GM18508 (cell line): ENCODE measurements at regions not wholly inside any gene's neighbourhood (a gene's known extent, or its start where the extent isn't known, plus 50 kb on each side); places are given as distances from the start of the nearest gene placed in this dataset.
A peak's percentile ranks its signal among the peaks of the same experiment; 100 is the strongest.

Experiments
- ATAC-seq: cut with Tn5 transposase; IDR thresholded peaks from one replicate; pipeline ENCODE4 v1.9.1; 2021; ENCODE audit warnings: moderate number of reproducible peaks; ENCODE audit not compliant: insufficient read depth, unreplicated experiment

DNA sequence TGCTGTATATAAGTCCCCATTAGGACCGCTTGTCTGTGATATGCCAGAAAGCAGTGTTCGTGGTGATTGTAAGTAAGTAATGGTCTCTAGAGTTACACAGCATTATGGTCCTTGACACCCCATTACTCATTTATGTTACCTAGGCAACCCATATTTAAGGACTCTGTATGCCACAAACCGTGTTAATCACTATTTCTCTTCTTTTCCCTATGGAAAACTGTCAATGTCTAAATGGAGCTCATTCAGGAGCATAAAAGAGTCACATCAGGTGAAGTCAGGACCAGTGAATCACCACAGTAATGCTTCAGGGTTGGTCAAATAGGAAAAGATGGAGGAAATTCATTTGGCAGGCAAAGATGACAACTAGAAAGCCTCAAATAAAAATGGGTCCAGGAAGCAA, 146.6 kb upstream of the PEX5L start:
- no peak for ATAC-seq

DNA sequence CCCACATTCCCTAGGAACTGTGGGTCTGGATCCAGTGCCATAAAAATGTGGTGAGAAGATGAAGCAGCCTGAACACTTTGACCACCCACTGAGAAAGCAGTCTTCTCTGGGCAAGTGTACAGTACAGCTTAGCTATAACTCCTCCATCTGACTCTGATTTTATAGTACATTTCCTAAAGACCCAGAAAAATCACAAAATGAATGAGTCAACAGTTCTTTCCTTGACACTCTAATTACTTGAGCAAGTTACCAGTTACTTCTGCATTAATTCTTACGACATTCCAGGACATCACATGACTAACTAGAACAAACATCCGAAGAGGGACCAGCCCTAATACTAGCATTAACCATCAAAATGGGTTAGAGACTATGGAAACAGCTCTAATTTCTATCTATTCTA, 148.1 kb upstream of the PEX5L start:
- no peak for ATAC-seq

DNA sequence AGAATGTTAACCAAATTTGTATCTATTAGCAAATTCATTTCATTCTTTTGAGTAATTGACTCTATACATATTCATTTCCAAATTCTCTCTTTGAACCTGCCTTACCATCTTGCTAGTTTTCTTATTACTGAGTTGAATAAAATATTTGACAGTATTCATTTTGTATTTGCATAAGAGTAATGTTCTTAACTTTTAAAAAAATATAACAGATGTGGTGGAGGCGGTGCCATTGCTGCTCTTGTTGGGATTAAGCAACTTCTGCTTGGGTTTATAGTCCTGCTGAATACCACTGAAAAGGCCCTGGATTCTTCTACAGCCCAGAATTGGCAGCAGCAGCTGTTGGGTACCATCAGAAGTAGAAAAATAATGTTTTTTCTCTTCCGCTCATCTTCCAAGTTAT, 148.9 kb upstream of the PEX5L start:
- ATAC-seq: no peak

DNA sequence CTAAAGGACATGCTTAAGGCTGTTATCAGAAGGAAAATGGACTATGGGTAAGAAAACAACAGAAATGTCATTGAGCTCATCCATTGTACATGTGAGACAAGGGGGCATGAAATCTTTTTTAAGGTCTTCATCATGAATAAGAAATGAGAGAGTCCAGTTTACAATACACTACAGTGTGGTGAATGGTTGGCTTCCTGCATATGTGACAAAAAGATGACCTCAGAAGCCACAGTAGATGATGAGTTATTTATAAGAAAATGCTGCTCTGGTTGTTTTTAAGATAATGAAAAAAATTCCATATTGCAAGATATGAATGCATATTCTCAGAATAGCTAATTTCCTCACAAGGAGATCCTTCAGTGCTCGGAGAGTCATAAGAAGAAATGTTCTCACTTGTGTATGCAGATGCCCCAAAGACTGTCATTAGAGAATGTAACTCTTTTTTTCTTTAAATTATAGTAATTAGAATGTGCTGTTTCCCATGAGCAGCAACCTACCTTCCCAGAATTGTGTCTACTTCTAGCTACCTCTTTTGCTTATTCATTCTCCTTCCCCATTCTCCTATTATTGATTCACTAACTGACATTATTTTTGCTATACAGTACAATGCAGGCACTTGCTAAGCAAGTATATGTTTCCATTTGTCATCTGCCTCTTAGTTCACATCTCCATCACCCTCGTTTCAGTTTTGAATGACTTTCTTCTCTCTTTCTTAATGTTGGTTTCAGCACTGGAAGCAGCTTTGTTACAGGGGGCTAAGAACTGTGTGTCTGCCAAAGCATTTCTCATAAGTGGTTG, 152.0 kb upstream of the PEX5L start:
- no peak for ATAC-seq

DNA sequence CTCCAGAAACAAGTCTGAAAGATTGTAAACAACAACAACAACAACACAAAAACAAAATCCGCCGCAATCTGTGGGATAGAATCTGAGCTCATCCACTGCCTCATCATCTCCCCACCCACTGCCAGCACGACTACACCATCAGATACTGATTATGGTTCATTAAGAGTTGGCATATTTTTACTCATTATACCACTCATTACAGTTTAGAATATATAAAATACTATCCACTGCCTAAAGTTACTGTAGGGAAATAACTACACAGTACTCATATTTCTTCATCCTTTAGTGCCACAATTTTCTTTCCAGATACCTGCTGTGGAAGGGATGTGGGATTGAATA, 152.5 kb upstream of the PEX5L start:
- no peak for ATAC-seq

DNA sequence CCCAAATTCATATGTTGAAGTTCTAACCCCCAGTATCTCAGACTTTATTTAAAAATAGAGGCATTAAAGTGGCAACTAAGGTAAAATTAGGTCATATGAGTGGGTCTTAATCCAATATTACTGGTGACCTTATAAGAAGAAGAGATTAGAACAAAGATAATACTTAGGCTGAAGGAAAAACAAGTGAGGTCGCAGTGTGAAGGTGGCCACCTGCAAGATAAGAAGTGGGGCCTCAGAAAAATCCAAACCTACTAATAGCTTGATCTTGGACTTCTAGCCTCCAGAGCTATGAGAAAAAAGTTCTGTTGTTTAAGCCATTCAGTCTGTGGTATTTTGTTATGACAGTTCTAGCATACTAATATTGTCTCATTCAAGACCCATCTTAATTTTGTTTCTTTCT, 159.9 kb upstream of the PEX5L start:
- ATAC-seq: no peak

DNA sequence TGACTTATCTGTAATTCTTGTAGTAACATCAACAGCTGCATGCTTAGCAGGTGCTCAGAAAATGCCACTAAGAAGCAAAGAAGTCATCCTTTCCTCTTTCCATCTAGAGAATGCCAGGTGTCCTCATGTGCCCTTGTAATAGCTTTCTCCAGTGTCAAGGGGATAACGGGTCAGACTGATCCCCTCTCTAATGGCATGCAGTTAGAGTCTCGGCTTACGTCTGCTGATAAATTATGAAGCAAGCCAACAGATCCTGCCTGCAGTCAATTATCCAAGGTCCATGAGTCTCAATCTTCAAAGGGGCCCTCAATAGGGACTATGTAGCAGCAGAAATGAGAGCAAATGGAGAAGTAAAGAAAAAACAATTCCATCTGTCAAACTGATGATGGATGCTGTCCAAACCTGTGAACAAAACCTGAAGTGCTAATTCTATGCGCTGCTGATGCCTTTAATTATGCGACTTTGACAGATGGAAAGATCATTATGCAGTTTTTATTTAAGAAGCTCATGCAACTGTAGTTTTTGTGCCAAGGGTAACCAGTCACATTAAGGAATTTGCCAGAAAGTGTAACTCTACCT, 162.8 kb upstream of the PEX5L start:
- no peak for ATAC-seq

DNA sequence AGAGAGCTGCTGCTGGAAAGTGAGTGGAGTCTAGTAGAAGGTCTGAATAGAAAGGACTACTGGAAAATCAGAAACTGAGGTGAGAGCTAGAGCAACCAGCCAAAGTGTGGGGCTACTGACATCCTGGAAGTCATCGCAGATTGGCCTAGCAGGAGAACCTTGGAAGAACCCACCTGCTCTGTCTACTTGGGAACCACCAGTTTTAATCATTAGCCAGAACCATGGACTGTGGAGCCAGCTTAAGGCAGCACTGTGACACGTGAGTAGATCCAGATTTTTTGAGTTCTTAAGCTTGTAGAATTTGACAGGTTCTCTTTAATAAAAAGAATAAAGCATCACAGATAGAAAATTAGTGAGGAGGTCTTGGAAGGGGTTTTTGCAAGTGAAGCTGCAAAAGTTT, 179.1 kb upstream of the PEX5L start:
- ATAC-seq: no peak

DNA sequence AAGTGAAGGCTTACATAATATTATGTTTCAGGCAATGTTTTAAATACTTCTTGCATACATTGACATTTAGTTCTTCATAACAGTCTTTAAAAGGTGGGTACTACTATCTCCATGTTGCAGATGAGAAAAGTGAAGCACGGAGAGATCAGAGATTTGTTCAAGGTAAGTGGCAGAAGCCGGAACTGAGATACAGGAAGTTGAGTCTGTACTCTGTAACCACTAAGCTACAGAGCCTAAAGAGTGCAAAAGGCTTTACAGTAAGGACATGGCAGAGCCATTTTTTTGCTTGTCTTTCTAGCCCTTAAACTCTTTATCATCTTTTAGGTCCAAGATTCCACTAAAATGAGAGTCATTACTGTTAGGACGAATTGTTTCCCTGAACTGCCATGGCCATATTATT, 186.5 kb upstream of the PEX5L start:
- ATAC-seq: no peak

DNA sequence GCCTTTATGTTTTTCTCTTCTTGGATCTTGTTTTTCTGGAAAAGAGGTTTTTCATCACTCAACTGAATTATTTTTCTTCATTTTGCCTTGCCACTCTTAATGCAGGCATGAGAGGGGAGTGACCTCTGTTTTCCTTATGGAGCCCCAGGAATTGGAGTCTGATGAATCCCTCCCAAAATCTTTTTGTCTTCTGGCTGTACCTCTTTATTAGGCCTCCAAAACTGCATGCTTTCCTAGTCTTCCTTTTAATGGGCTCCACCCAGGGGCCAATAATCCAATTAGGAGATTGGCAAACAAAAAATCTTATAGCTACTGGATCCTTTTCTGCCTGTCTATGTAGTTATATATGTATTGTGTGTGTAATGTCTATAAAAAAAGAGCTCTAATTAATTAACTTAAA, 192.4 kb upstream of the PEX5L start:
- no peak for ATAC-seq

DNA sequence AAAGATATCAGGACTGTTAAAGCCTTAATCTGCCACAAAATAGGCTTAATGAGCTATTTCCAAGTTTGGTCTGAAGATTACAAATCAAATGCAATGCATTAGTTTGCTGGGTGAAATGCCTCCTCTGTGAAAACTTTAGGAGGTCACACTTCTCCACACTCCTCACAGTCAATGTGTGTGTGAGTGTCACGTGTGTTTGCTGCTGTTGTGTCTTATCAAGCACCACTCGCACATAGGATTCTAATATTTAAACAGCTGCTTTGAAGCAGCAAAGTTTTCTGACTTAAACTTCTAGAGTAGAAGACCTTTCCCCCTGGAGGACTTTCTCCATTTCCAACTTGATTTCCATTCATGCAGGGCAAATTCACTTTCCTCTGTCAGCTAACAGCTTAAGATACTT, 203.2 kb upstream of the PEX5L start:
- no peak for ATAC-seq

DNA sequence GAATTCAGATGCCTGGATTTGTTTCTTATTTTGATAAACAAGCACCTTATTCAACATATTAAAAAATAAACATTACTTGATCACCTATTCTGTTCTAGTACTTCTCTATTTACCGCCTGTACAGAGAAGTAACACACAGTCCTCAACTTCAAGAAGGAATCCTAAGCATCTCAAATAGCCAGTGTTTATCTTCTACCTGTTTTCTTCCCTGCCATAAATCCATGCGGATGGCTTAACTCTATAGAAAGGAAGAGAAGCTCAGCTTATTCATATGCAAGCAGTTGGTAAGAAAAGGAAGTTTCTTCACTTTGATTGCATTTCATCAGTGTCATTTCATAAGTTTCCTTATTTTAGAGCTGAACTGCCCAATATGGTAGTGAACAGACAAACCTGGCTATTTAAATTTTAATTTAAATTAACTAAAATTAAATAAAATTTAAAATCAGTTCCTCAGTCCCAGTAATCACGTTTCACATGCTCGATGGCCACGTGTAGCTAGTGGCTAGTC, 210.0 kb upstream of the PEX5L start:
- ATAC-seq: no peak

DNA sequence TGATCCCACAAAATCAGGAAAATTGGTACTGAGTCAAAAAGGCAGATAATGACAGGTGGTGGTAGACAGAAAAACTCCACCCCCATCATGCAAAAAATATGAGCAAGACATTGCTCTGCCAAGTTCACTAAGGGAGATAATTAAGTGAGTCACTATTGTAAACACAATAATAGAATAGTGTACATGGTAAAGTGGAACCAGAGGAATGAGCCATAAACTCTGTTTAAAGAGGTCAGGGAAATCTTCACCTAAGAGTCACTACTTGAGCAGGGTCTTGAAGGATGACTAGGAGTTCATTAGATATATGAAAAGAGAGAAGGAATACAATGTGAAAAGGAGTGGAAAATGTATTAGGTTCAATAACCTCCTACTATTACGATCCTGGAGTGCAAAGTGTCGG, 213.4 kb upstream of the PEX5L start:
- no peak for ATAC-seq

DNA sequence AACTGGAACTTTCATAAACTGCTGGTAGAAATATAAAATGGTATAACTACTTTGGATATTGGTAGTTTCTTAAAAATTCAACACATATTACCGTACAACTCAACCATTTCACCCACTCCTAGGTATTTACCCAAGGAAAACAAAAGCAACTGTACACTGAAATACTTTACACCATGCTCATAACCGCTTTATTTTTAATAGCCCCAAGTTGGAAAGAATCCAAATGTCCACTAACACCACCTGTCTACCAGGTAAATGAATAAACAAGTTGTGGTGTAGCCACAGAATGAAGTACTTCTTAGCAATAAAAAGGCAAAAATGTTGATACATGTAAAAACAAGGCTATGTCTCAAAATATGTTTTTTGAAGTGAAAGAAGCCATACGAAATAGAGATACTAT, 215.9 kb upstream of the PEX5L start:
- no peak for ATAC-seq

DNA sequence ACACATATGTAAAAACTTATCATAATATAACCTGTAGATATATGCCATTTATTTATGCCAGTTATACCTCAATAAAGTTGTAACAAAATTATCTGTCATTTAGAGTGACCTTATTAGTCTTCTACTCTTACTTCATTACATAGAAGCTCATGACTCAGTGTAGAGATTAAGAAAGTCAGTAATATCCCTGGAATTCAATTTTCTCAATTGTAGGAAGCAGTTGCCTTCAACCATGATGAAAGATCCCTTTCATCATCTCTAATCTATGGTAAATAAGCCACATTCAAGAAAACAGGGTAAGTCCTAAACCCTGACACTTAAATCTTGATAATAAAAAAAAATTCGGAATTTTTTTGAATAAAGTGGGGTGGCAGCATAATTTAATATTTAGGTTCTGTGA, 216.5 kb upstream of the PEX5L start:
- ATAC-seq: no peak

DNA sequence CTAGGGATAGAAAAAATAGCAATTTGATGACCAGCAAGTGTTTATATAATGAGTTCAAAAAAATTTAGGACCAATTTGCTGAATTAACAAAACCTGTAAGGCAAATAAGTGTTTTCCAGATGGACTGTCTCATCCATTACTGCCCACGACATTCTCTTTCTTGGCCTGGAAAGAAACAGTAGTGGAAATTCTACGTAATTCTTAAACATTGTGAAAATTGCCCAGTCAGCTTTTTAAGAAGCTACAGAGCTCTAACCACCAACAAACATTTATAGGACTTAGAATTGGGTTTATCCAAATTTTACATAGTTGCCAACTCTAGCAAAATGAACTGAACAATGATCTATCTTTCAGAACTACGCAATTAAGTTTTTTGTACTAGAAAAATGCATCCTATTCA, 227.7 kb upstream of the PEX5L start:
- ATAC-seq: no peak

DNA sequence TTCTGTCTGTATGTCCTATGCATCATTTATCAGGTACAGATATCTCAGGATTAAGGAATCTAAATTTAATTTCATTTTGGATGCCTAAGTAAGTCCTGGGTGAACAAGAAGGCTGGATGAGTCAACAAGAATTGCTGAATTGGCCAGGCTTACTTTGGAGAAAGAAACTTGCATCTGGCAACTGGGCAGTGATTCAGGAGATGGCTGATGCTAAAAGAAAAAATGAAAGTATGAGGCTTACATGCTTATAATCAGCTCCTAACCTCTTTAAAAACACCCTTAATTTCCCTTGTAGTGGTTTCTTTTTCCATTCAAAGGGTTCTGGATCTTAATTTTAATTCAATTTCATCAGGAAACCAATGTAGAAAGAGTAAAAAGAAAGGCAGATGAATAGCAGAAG, 228.8 kb upstream of the PEX5L start:
- no peak for ATAC-seq

DNA sequence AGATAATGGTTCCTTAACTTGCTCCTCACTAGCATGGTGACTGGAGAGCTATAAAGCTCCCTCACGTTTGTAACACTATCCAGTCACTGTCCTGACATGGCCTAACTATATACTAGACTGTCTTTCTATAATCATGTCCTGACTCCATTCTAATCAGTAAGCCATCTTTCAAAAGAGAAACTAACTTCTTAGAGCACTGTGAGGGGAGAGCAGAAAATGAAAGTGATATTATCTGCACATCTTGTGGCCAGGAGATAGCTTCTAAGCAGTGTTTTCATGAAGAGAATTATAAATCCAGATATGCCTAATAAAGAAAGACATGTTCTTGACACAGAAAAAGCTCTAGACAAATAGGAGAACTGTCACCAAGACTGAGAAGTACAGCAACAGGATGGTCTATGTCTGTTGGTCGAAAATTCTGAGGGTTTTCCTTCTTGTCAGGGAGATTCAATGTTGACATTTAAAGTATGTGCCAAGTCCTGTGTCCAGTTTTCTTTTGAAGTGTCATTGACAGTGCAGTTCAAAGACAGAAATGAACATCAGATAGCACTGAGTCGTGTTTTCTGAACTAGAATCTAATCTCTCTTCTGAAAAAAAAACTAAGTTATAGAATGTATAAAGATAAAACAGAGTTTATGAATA, 230.6 kb upstream of the PEX5L start:
- peak; percentile 98 for ATAC-seq

DNA sequence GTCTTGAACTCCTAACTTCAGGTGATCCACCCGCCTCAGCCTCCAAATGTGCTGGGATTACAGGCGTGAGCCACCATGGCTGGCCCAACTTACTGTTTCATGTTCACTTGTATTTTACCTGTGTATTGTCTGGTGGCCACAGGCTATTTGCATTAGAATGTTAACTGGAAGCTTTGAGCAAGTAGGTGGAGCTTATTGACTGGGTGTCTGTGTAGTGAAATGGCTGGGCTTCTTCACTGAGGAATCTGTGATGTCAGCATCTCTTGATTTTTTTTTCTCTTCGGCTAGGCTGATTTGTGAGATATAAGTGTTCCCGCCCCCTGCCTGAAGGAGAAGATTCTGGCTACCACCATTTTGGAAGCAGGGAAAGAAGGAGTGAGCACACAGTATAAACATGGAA, 237.8 kb upstream of the PEX5L start:
- ATAC-seq: no peak

DNA sequence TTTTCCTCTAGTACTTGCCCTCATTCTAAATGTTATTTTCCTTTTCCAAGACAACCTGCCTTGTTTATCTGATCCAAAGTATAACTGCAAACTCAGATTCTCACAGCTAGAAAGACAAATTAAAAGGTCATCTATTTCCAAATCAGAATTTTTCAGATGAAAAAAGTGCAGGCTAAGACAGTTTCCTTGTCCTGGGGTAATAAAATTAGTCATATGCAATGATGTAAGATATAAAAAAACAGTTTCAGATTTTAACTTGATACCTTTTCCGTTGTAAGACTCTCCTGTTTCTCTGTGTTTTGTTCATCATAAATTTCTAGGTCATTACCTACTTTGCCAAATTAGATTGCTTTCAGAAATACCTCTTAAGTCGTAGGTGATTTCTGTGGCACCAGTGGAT, 238.4 kb upstream of the PEX5L start:
- ATAC-seq: no peak

DNA sequence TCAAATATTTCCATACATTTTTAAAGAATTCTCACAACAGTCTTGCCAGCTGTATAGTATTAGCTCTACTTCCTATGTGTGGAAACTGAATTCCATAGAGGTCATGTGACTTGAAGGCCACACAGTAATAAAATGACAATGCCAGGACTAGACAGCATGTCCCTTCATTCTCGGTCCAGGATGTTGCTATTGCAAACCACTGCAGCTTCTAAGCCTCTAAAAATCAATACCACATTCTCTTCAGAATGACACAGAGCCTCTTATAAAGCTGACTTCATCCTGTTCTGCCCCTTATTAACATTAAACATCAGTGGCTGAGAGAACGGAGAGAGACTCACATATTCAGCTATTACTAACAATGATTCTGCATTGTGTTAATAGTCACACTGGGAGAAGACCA, 240.3 kb upstream of the PEX5L start:
- no peak for ATAC-seq
